Body of pancreas (tissue), 4 donors: ENCODE measurements at regions not wholly inside any gene's neighbourhood (a gene's known extent, or its start where the extent isn't known, plus 50 kb on each side); places are given as distances from the start of the nearest gene placed in this dataset.

Source experiments
- CTCF ChIP-seq, 7 experiments: fragments of 450-650 bp in 4 of 7; fragments of 200-600 bp in 3 of 7; sonication (generic) in 3 of 7; IDR thresholded peaks; one replicate each; pipeline ENCODE4 v1.5.1; 2016 to 2019; ENCODE audit warnings: antibody characterized with exemption in 7 of 7
- POLR2A ChIP-seq, 3 donors: fragments of 450-650 bp; IDR thresholded peaks; one replicate each; pipeline ENCODE4 v1.6.1; 2016; ENCODE audit warnings: antibody characterized with exemption in 3 of 3, mild to moderate bottlenecking in 2 of 3

- TF ChIP-seq CTCF (IDR thresholded peaks at IDR 0.05) (no peak), POLR2A (IDR thresholded peaks at IDR 0.05) (no peak)
Measured at GRCh38 chr11:64456509-64457320, 97.8 kb downstream of the RPS6KA4 start.
